OCI-LY3 (cell line): ENCODE measurements at regions not wholly inside any gene's neighbourhood (a gene's known extent, or its start where the extent isn't known, plus 50 kb on each side); places are given as distances from the start of the nearest gene placed in this dataset.

Experiments
- H2AFZ ChIP-seq: fragments of 200-600, 300-600 bp; shearing (Covaris generic); 2 replicates; pipeline ENCODE4 v1.6.0; 2014; ENCODE audit warnings: antibody characterized with exemption, low read depth, low read length
- H3K27ac ChIP-seq: fragments of 200-600, 300-600 bp; sonication (generic); 2 replicates; pipeline ENCODE4 v1.5.1; 2014; ENCODE audit warnings: mild to moderate bottlenecking, low read length, moderate library complexity, mixed read lengths
- H3K27me3 ChIP-seq: fragments of 200-600, 300-600 bp; sonication (generic); 2 replicates; pipeline ENCODE4 v1.6.1; 2014; ENCODE audit warnings: low read depth, low read length, mixed read lengths
- H3K36me3 ChIP-seq: fragments of 200-600, 300-600 bp; sonication (generic); replicated peaks from 2 replicates; pipeline ENCODE3; 2014; ENCODE audit warnings: low read depth, low read length, mixed read lengths
- H3K4me1 ChIP-seq: fragments of 300-600, 200-600 bp; sonication (generic); 2 replicates; pipeline ENCODE4 v1.6.1; 2014; ENCODE audit warnings: low read length, mixed read lengths
- H3K4me2 ChIP-seq: fragments of 200-600, 300-600 bp; sonication (generic); 2 replicates; pipeline ENCODE4 v1.6.1; 2014; ENCODE audit warnings: low read length, mixed read lengths
- H3K4me3 ChIP-seq: fragments of 300-600, 200-600 bp; sonication (generic); 2 replicates; pipeline ENCODE4 v1.5.1; 2014; ENCODE audit warnings: antibody characterized with exemption, mild to moderate bottlenecking, low read length, moderate library complexity
- H3K79me2 ChIP-seq: fragments of 300-600, 200-600 bp; shearing (Covaris generic); 2 replicates; pipeline ENCODE4 v1.6.1; 2014; ENCODE audit warnings: mild to moderate bottlenecking, low read length, mixed read lengths
- H3K9ac ChIP-seq: fragments of 300-600, 200-600 bp; shearing (Covaris generic); 2 replicates; pipeline ENCODE4 v1.6.0; 2014; ENCODE audit warnings: mild to moderate bottlenecking, low read length, moderate library complexity
- H3K9me3 ChIP-seq: fragments of 200-600, 300-600 bp; shearing (Covaris generic); 2 replicates; pipeline ENCODE4 v1.6.1; 2014; ENCODE audit warnings: low read length, mixed read lengths; ENCODE audit not compliant: insufficient read depth
- H4K20me1 ChIP-seq: fragments of 200-600, 300-600 bp; sonication (generic); 2 replicates; pipeline ENCODE4 v1.6.1; 2016; ENCODE audit warnings: low read length, mixed read lengths; ENCODE audit not compliant: insufficient read depth
- CTCF ChIP-seq: fragments of 200-600, 300-600 bp; sonication (generic); IDR thresholded peaks from 2 replicates; pipeline ENCODE4 v1.5.1; 2014; ENCODE audit warnings: antibody characterized with exemption, low read length, low read depth
- EZH2phosphoT487 ChIP-seq: fragments of 200-600 bp; shearing (Covaris generic); IDR thresholded peaks from 2 replicates; pipeline ENCODE4 v1.6.1; 2018; ENCODE audit warnings: antibody characterized with exemption, mixed run types, low read depth

DNA sequence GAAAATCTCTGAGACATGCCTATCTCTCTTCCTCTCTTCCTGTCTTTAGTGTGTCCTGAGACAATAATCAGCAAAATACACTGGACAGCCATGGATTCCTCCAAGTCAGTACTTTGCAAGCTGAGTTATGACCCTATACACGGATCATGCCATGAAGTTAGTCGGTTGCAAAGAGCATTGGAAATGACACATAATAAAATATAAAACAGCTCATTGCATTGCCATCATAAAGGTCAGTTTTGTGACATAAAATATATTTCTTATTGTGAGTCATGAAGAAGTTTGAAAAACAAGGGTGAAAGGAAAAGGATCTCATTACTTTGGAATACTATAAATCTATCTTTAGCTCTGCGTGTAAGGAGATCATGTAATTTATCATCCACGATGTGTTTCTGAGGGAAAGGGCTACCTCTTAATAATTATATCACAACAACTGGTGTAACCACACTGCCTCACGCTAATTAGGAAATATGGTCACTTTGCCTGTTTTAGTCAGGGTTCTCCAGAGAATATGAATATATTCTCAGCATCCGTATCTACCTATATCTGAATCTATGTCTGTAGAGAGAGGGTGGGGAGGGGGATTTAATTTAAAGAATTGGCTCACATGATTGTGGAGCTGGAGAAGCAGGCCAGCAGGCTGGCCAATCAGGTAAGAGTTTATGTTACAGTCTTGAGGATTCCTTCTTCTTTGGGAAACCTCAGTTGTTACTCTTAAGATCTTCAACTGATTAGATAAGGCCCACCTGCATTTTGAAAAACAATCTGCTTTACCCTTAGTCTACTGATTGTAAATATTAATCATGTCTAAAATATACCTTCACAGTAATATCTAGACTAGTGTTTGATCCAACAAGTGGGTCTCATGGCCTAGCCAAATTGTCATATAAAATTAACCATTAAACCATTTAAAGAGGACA is 198.8 kb downstream of the FAT3 start:
- no peaks in the 10 kb centered on the region for H3K79me2 ChIP-seq
- no peaks in the 10 kb centered on the region for H4K20me1 ChIP-seq
- H3K27ac ChIP-seq = no peak overlapping the region
- H3K9ac ChIP-seq = no peak overlapping the region
- H3K27me3 ChIP-seq = no peaks in the 10 kb centered on the region
- peaks cover 11% of the 10 kb centered on the region for H3K4me1 ChIP-seq
- no peaks in the 10 kb centered on the region for H3K9me3 ChIP-seq
- H3K4me3 ChIP-seq = no peak overlapping the region
- no peak overlapping the region for H3K4me2 ChIP-seq
- no peak for TF ChIP-seq CTCF
- TF ChIP-seq EZH2phosphoT487 = no peak
- no peak overlapping the region for H2AFZ ChIP-seq
- no peaks in the 10 kb centered on the region for H3K36me3 ChIP-seq

- H2AFZ ChIP-seq = no peak overlapping the region
- no peak overlapping the region for H3K4me2 ChIP-seq
- no peaks in the 10 kb centered on the region for H3K27me3 ChIP-seq
- no peak overlapping the region for H3K4me3 ChIP-seq
- no peak overlapping the region for H3K9ac ChIP-seq
- peaks cover 11% of the 10 kb centered on the region for H3K4me1 ChIP-seq
- no peaks in the 10 kb centered on the region for H3K79me2 ChIP-seq
- no peaks in the 10 kb centered on the region for H4K20me1 ChIP-seq
- no peak for TF ChIP-seq EZH2phosphoT487
- TF ChIP-seq CTCF = no peak
- no peaks in the 10 kb centered on the region for H3K36me3 ChIP-seq
- no peak overlapping the region for H3K27ac ChIP-seq
- H3K9me3 ChIP-seq = no peaks in the 10 kb centered on the region
Observed at GRCh38 chr11:92424281-92424680, 199.7 kb downstream of the FAT3 start.

- no peaks in the 10 kb centered on the region for H4K20me1 ChIP-seq
- H3K4me2 ChIP-seq = peak overlapping the region; percentile 20; the same call in 1 of the 2 replicates
- no peak overlapping the region for H3K27ac ChIP-seq
- H3K27me3 ChIP-seq = no peaks in the 10 kb centered on the region
- no peaks in the 10 kb centered on the region for H3K79me2 ChIP-seq
- no peak overlapping the region for H3K9ac ChIP-seq
- peak overlapping the region; percentile 33; the same call in 1 of the 2 replicates for H2AFZ ChIP-seq
- no peak overlapping the region for H3K4me3 ChIP-seq
- no peak for TF ChIP-seq EZH2phosphoT487
- no peak for TF ChIP-seq CTCF
- H3K9me3 ChIP-seq = no peaks in the 10 kb centered on the region
- H3K36me3 ChIP-seq = no peaks in the 10 kb centered on the region
- H3K4me1 ChIP-seq = peaks cover 11% of the 10 kb centered on the region
Observed at GRCh38 chr11:92425127-92425526, 200.5 kb downstream of the FAT3 start.

DNA sequence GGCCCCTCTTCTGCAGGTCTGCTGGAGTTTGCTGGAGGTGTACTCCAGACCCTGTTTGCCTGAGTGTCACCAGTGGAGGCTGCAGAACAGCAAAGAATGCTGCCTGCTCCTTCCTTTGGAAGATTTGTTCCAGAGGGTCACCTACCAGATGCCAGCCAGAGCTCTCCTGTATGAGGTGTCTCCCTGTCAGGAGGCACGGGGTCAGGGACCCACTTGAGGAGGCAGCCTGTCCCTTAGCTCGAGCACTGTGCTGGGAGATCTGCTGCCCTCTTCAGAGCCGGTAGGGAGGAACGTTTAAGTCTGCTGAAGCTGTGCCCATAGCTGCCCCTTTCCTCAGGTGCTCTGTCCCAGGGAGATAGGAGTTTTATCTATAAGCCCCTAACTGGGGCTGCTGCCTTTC is 207.9 kb downstream of the FAT3 start:
- Histone ChIP-seq H3K9ac (no peak overlapping the region), H3K4me2 (no peak overlapping the region), H3K36me3 (no peaks in the 10 kb centered on the region), H3K27ac (no peak overlapping the region), H3K4me3 (no peak overlapping the region), H3K9me3 (no peaks in the 10 kb centered on the region), H2AFZ (no peak overlapping the region), H3K4me1 (peaks cover 14% of the 10 kb centered on the region), H4K20me1 (no peaks in the 10 kb centered on the region), H3K79me2 (no peaks in the 10 kb centered on the region), H3K27me3 (no peaks in the 10 kb centered on the region)
- TF ChIP-seq CTCF (no peak), EZH2phosphoT487 (no peak)
